DOHH2 (cell line): ENCODE measurements at regions not wholly inside any gene's neighbourhood (a gene's known extent, or its start where the extent isn't known, plus 50 kb on each side); places are given as distances from the start of the nearest gene placed in this dataset.

Experiments
- H3F3A ChIP-seq: fragments of 200-600 bp; sonication (generic), shearing (Covaris generic); 2 replicates; pipeline ENCODE4 v1.6.0; 2016; ENCODE audit warnings: antibody characterized with exemption, mild to moderate bottlenecking; ENCODE audit not compliant: control insufficient read depth, insufficient read depth
- H3K27ac ChIP-seq: fragments of 200-600 bp; sonication (generic); 2 replicates; pipeline ENCODE4 v1.5.1; 2014; ENCODE audit warnings: low read depth, mild to moderate bottlenecking, low read length, moderate library complexity
- H3K27me3 ChIP-seq: fragments of 200-600 bp; sonication (generic); 2 replicates; pipeline ENCODE4 v1.6.1; 2014; ENCODE audit warnings: mild to moderate bottlenecking, low read length, mixed read lengths; ENCODE audit not compliant: control insufficient read depth
- H3K36me3 ChIP-seq: fragments of 200-600 bp; sonication (generic); 2 replicates; pipeline ENCODE4 v1.6.1; 2014; ENCODE audit warnings: mild to moderate bottlenecking, low read length, moderate library complexity, mixed read lengths; ENCODE audit not compliant: control insufficient read depth
- H3K4me1 ChIP-seq: fragments of 200-600 bp; sonication (generic); 2 replicates; pipeline ENCODE4 v1.6.1; 2014; ENCODE audit warnings: mild to moderate bottlenecking, low read length, mixed read lengths; ENCODE audit not compliant: control insufficient read depth
- H3K4me2 ChIP-seq: fragments of 200-600 bp; sonication (generic); 2 replicates; pipeline ENCODE4 v1.6.0; 2014; ENCODE audit warnings: mild to moderate bottlenecking, low read length, moderate library complexity
- H3K4me3 ChIP-seq: fragments of 200-600 bp; sonication (generic); 2 replicates; pipeline ENCODE4 v1.5.1; 2014; ENCODE audit warnings: mild to moderate bottlenecking, low read length, mixed read lengths
- H3K79me2 ChIP-seq: fragments of 200-600 bp; sonication (generic); 2 replicates; pipeline ENCODE4 v1.6.1; 2014; ENCODE audit warnings: mild to moderate bottlenecking, low read length, mixed read lengths; ENCODE audit not compliant: control insufficient read depth
- H3K9me2 ChIP-seq: fragments of 200-600 bp; sonication (generic); replicated peaks from 2 replicates; pipeline ENCODE4 v1.6.1; 2014; ENCODE audit warnings: mild to moderate bottlenecking, low read length, mixed read lengths; ENCODE audit not compliant: control insufficient read depth
- H3K9me3 ChIP-seq: fragments of 200-600 bp; sonication (generic); 2 replicates; pipeline ENCODE4 v1.6.1; 2014; ENCODE audit warnings: antibody characterized with exemption, low read length, mixed read lengths; ENCODE audit not compliant: control insufficient read depth, insufficient read depth
- H4K20me1 ChIP-seq: fragments of 200-600 bp; sonication (generic); 2 replicates; pipeline ENCODE4 v1.6.0; 2014; ENCODE audit warnings: low read depth, mild to moderate bottlenecking, antibody characterized with exemption, low read length, moderate library complexity; ENCODE audit not compliant: control insufficient read depth, insufficient read depth
- CTCF ChIP-seq: fragments of 200-600 bp; sonication (generic); IDR thresholded peaks from one replicate; pipeline ENCODE4 v1.5.1; 2014; ENCODE audit warnings: antibody characterized with exemption, mild to moderate bottlenecking, low read depth, low read length; ENCODE audit not compliant: poor library complexity, severe bottlenecking
- EZH2phosphoT487 ChIP-seq: fragments of 200-600 bp; sonication (generic); IDR thresholded peaks from 2 replicates; pipeline ENCODE4 v1.6.1; 2017; ENCODE audit warnings: borderline replicate concordance, mild to moderate bottlenecking, antibody characterized with exemption, low read length, moderate library complexity, mixed read lengths

GRCh38 chr4:154164931-154165839 lies 326.4 kb downstream of the DCHS2 start:
- Histone ChIP-seq H3K9me3 (no peaks in the 10 kb centered on the region), H3K4me2 (no peak overlapping the region), H4K20me1 (no peaks in the 10 kb centered on the region), H3K27ac (no peak overlapping the region), H3K4me3 (no peak overlapping the region), H3K36me3 (no peaks in the 10 kb centered on the region), H3K27me3 (no peaks in the 10 kb centered on the region), H3F3A (no peaks in the 10 kb centered on the region), H3K79me2 (no peaks in the 10 kb centered on the region), H3K9me2 (no peaks in the 10 kb centered on the region), H3K4me1 (no peaks in the 10 kb centered on the region)
- TF ChIP-seq CTCF (no peak), EZH2phosphoT487 (no peak)

- TF ChIP-seq CTCF (no peak), EZH2phosphoT487 (no peak)
- Histone ChIP-seq H3F3A (no peaks in the 10 kb centered on the region), H3K4me2 (no peak overlapping the region), H3K36me3 (no peaks in the 10 kb centered on the region), H3K4me3 (no peak overlapping the region), H3K9me2 (no peaks in the 10 kb centered on the region), H3K27me3 (no peaks in the 10 kb centered on the region), H3K9me3 (no peaks in the 10 kb centered on the region), H4K20me1 (no peaks in the 10 kb centered on the region), H3K79me2 (no peaks in the 10 kb centered on the region), H3K4me1 (no peaks in the 10 kb centered on the region), H3K27ac (no peak overlapping the region)
These were observed 330.9 kb downstream of the DCHS2 start for GRCh38 chr4:154160519-154161301.

- Histone ChIP-seq H3K27ac (no peak overlapping the region), H3K4me3 (no peak overlapping the region), H3K9me2 (no peaks in the 10 kb centered on the region), H3K36me3 (no peaks in the 10 kb centered on the region), H3K79me2 (no peaks in the 10 kb centered on the region), H3K27me3 (no peaks in the 10 kb centered on the region), H4K20me1 (no peaks in the 10 kb centered on the region), H3K4me1 (no peaks in the 10 kb centered on the region), H3K9me3 (no peaks in the 10 kb centered on the region), H3F3A (no peaks in the 10 kb centered on the region), H3K4me2 (no peak overlapping the region)
- TF ChIP-seq EZH2phosphoT487, result no peak
These were observed 333.0 kb downstream of the DCHS2 start for GRCh38 chr4:154158361-154159155.
